Suprapubic skin (tissue), 4 donors: ENCODE measurements at regions not wholly inside any gene's neighbourhood (a gene's known extent, or its start where the extent isn't known, plus 50 kb on each side); places are given as distances from the start of the nearest gene placed in this dataset.

Source experiments
- DNase-seq, 2 donors: peaks; one replicate each; pipeline ENCODE4 v3.0.0-alpha.2; 2019; ENCODE audit warnings: low spot score in 2 of 2
- H3K27ac ChIP-seq: fragments of 200-600 bp; sonication (generic); one replicate; pipeline ENCODE4 v1.5.1; 2019
- H3K27me3 ChIP-seq: fragments of 200-600 bp; sonication (generic); one replicate; pipeline ENCODE4 v1.5.1; 2019
- H3K36me3 ChIP-seq: fragments of 200-600 bp; sonication (generic); one replicate; pipeline ENCODE4 v1.5.1; 2019
- H3K4me1 ChIP-seq: fragments of 200-600 bp; sonication (generic); one replicate; pipeline ENCODE4 v1.5.1; 2019
- H3K4me3 ChIP-seq: fragments of 200-600 bp; sonication (generic); one replicate; pipeline ENCODE4 v1.5.1; 2019; ENCODE audit warnings: mild to moderate bottlenecking
- H3K9me3 ChIP-seq: fragments of 200-600 bp; sonication (generic); one replicate; pipeline ENCODE4 v1.5.1; 2019
- EP300 ChIP-seq: sonication (generic); formaldehyde crosslinking; IDR thresholded peaks from one replicate; pipeline ENCODE4 v1.6.1; 2017; ENCODE audit warnings: antibody characterized with exemption
- POLR2A ChIP-seq, 2 donors: fragments of 450-650 bp; IDR thresholded peaks; one replicate each; pipeline ENCODE4 v1.6.1; 2017; ENCODE audit warnings: antibody characterized with exemption in 2 of 2, mild to moderate bottlenecking in 2 of 2, moderate library complexity in 2 of 2
- POLR2AphosphoS5 ChIP-seq, 3 donors: sonication (generic); formaldehyde crosslinking; IDR thresholded peaks; one replicate each; pipeline ENCODE4 v1.6.1; 2017; ENCODE audit warnings: antibody characterized with exemption in 3 of 3
- WGBS: methylation state at CpG from one replicate; pipeline ENCODE4 v1.1.5; 2018; 5-methylcytosine and 5-hydroxymethylcytosine counted together
- TF ChIP-seq, protein P1 (sequence below), 2 donors: fragments of 200-600 bp in 1 of 2; fragments of 450-650 bp in 1 of 2; sonication (generic) in 1 of 2; IDR thresholded peaks; one replicate each; pipeline ENCODE4 v1.5.1; 2016 to 2019; ENCODE audit warnings: antibody characterized with exemption in 2 of 2, mild to moderate bottlenecking in 1 of 2, moderate library complexity in 1 of 2

DNA sequence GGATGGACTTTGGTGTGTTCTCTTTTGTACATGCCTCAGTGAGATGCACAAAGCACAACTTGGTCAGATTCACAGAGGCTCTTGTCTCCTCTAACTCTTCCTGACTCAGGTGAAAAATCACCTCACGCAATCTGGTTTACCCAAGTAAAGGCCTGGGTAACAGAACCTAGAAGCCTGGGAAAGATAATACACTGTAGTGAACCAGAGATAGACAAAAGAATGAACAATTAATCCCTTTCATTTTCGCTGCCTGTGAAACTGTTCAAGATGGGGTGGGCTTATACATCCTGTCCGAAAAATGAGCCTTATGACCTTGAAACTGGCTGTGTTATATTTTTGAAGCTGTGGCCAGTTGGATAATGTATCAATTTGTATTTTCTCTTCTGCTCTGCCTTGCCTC is 678.9 kb upstream of the TEX47 start:
- H3K4me3 ChIP-seq: no peak overlapping the region
- no peaks in the 10 kb centered on the region for H3K27me3 ChIP-seq
- no peak for DNase-seq
- H3K4me1 ChIP-seq: no peaks in the 10 kb centered on the region
- TF ChIP-seq POLR2AphosphoS5 (IDR thresholded peaks at IDR 0.05): no peak
- TF ChIP-seq POLR2A (IDR thresholded peaks at IDR 0.05): no peak
- H3K27ac ChIP-seq: no peak overlapping the region
- no peaks in the 10 kb centered on the region for H3K36me3 ChIP-seq
- 85% methylated on average over 3 of the region's 3 CpGs for WGBS
- peaks cover 7% of the 10 kb centered on the region for H3K9me3 ChIP-seq

DNA sequence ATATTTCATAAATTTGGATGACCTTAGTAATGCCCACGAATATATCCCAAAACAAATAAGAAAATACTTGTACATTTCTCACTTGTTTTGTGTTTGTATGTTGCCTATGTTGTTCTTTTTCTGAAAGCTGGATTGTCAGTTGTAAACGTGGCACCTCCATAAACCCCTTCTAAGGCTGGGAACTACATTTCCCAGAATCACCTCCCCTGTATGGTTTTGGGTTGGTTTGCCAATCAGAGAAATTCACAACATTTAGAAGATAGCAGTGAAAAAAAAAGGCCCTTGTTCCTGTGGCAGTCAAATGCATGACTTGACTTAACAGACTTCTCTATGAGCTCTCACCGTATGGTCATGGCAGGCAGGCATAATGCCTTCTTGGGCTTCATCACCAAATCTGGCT is 676.3 kb upstream of the STEAP1 start:
- 77% methylated on average over 3 of the region's 3 CpGs for WGBS
- no peak overlapping the region for H3K4me3 ChIP-seq

DNA sequence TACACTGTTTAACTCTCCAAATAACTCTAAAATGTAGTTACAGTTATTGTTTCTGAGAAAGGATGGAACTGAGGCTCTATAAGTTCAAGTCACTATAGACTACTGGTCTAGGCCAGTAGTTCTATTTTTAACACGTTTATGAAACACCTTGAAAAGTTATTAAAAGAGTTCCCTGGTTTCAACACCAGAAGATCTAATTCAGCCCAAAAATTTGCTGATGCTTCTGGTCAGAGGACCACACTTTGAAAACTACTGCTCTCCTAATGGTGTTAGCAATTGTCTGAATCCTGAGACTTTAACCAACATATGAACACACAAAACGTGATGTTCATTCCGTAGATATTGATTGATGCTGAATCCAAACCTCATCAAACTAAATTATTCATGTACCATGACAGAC is 658.6 kb upstream of the STEAP1 start:
- Histone ChIP-seq H3K4me3 (no peak overlapping the region), H3K27me3 (no peaks in the 10 kb centered on the region), H3K27ac (no peak overlapping the region), H3K36me3 (no peaks in the 10 kb centered on the region), H3K9me3 (no peaks in the 10 kb centered on the region), H3K4me1 (no peaks in the 10 kb centered on the region)
- WGBS: 85% methylated on average over 3 of the region's 3 CpGs
- DNase-seq: no peak
- TF ChIP-seq POLR2AphosphoS5 (IDR thresholded peaks at IDR 0.05) (no peak), EP300 (no peak), POLR2A (IDR thresholded peaks at IDR 0.05) (no peak)
- TF ChIP-seq, protein P1, sequence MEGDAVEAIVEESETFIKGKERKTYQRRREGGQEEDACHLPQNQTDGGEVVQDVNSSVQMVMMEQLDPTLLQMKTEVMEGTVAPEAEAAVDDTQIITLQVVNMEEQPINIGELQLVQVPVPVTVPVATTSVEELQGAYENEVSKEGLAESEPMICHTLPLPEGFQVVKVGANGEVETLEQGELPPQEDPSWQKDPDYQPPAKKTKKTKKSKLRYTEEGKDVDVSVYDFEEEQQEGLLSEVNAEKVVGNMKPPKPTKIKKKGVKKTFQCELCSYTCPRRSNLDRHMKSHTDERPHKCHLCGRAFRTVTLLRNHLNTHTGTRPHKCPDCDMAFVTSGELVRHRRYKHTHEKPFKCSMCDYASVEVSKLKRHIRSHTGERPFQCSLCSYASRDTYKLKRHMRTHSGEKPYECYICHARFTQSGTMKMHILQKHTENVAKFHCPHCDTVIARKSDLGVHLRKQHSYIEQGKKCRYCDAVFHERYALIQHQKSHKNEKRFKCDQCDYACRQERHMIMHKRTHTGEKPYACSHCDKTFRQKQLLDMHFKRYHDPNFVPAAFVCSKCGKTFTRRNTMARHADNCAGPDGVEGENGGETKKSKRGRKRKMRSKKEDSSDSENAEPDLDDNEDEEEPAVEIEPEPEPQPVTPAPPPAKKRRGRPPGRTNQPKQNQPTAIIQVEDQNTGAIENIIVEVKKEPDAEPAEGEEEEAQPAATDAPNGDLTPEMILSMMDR (IDR thresholded peaks at IDR 0.05): no peak

More for the DNA sequence above, 676.3 kb upstream of the STEAP1 start:
- TF ChIP-seq POLR2AphosphoS5 (IDR thresholded peaks at IDR 0.05) (no peak), EP300 (no peak), POLR2A (IDR thresholded peaks at IDR 0.05) (no peak)
- TF ChIP-seq, protein P1 (IDR thresholded peaks at IDR 0.05): no peak
- H3K9me3 ChIP-seq: no peaks in the 10 kb centered on the region
- H3K27me3 ChIP-seq: no peaks in the 10 kb centered on the region
- DNase-seq: no peak
- no peaks in the 10 kb centered on the region for H3K4me1 ChIP-seq
- H3K27ac ChIP-seq: no peak overlapping the region
- no peaks in the 10 kb centered on the region for H3K36me3 ChIP-seq

DNA sequence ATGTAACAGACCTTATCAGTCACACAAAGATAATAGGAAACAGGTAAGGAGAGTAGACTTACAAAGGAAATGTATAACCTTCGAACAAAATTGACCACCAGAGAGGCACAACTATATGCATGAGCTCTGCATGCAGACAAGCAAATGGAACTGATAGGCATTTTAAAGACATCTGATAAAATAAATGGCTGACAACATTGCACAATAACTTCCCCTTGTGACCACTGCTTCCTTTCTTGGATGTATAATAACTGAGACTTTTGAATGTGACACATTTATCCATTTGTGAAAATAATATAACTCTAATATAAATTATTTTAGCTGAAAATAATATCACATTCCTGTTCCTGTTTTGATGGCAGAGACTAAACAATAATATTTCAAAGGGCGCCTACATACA is 654.2 kb upstream of the STEAP1 start:
- H3K4me3 ChIP-seq: no peak overlapping the region
- TF ChIP-seq POLR2A (IDR thresholded peaks at IDR 0.05) (no peak), POLR2AphosphoS5 (IDR thresholded peaks at IDR 0.05) (no peak), EP300 (no peak)
- TF ChIP-seq, protein P1 (IDR thresholded peaks at IDR 0.05): no peak
- H3K4me1 ChIP-seq: no peaks in the 10 kb centered on the region
- WGBS: 87% methylated on average over 2 of the region's 2 CpGs
- no peaks in the 10 kb centered on the region for H3K9me3 ChIP-seq
- H3K27ac ChIP-seq: no peak overlapping the region
- H3K36me3 ChIP-seq: no peaks in the 10 kb centered on the region
- DNase-seq: no peak
- no peaks in the 10 kb centered on the region for H3K27me3 ChIP-seq

DNA sequence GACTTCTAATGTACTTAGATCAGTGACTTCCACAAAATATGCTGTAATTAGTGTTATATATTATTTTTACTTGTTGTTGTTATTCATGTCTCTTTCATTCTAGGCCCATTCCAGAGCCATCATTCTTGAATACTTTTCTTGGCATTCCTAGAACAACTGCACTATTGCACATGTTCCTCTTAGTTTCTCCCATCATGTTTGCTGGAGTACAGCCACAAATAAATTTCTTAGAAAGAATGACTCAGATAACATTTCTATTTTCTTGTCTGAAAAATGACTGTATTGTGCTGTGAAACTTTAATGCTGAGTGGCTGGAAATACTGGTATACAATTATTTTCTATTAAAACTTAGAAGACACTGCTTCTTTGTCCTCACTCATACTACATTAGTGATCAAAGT is 651.0 kb upstream of the STEAP1 start:
- Histone ChIP-seq H3K36me3 (no peaks in the 10 kb centered on the region), H3K9me3 (no peaks in the 10 kb centered on the region), H3K4me3 (no peak overlapping the region), H3K4me1 (no peaks in the 10 kb centered on the region), H3K27me3 (no peaks in the 10 kb centered on the region), H3K27ac (no peak overlapping the region)
- no peak for DNase-seq
- no peak for TF ChIP-seq EP300
- TF ChIP-seq, protein P1 (IDR thresholded peaks at IDR 0.05): no peak
- TF ChIP-seq POLR2A (IDR thresholded peaks at IDR 0.05): no peak
- TF ChIP-seq POLR2AphosphoS5 (IDR thresholded peaks at IDR 0.05): no peak

DNA sequence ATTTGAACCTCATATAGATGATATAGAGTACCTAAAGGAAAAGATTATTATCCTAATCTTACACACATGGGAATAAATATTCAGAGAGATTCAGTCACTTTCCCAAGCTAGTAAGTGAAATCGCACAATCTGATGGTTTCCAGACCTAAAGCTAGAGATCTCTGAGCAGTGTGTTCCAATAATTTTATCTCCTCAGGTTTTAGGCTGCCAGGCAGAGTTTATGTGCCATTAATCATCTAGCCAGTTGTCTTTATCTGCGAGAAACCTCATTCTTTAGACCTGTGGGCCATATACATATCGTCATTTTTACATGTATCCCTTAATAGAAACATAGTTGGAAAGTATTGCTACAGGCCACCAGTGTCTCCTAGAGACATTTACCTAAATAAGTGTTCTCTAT is 647.2 kb upstream of the STEAP1 start:
- TF ChIP-seq, protein P1 (IDR thresholded peaks at IDR 0.05): no peak
- TF ChIP-seq POLR2A (IDR thresholded peaks at IDR 0.05) (no peak), POLR2AphosphoS5 (IDR thresholded peaks at IDR 0.05) (no peak), EP300 (no peak)
- no peak for DNase-seq
- H3K4me1 ChIP-seq: no peaks in the 10 kb centered on the region
- H3K27me3 ChIP-seq: no peaks in the 10 kb centered on the region
- H3K9me3 ChIP-seq: no peaks in the 10 kb centered on the region
- no peak overlapping the region for H3K4me3 ChIP-seq
- 74% methylated on average over 3 of the region's 3 CpGs for WGBS
- no peak overlapping the region for H3K27ac ChIP-seq
- H3K36me3 ChIP-seq: no peaks in the 10 kb centered on the region
